Keratinocyte (primary cell): ENCODE measurements at regions not wholly inside any gene's neighbourhood (a gene's known extent, or its start where the extent isn't known, plus 50 kb on each side); places are given as distances from the start of the nearest gene placed in this dataset.

Experiments
- DNase-seq: peaks from one replicate; pipeline ENCODE4 v3.0.0-alpha.2; 2011; ENCODE audit warnings: low read depth, missing footprints, low spot score
- FAIRE-seq: peaks from 2 replicates; lab custom pipeline; 2011; peaks lifted over from hg19 to GRCh38; lab: Jason Lieb, UNC
- H2AFZ ChIP-seq: 2 replicates; pipeline ENCODE4 v1.6.0; 2012; ENCODE audit warnings: low read length, control low read depth, inconsistent platforms; ENCODE audit not compliant: control insufficient read depth
- H3K27ac ChIP-seq: 2 replicates; pipeline ENCODE4 v1.5.1; 2011; ENCODE audit warnings: low read length; ENCODE audit not compliant: control insufficient read depth, insufficient read depth
- H3K27me3 ChIP-seq: 3 replicates; pipeline ENCODE4 v1.6.0; 2011; ENCODE audit warnings: low read length; ENCODE audit not compliant: control insufficient read depth, insufficient read depth; ENCODE audit errors: extremely low read depth
- H3K36me3 ChIP-seq, 2 experiments: 2 replicates in 1 of 2; 3 replicates in 1 of 2; pipeline ENCODE4 v1.5.1; 2011; ENCODE audit warnings: low read length in 2 of 2, mild to moderate bottlenecking in 1 of 2; ENCODE audit not compliant: control insufficient read depth in 2 of 2, insufficient read depth in 2 of 2; ENCODE audit errors: extremely low read depth in 1 of 2
- H3K4me1 ChIP-seq: 3 replicates; pipeline ENCODE4 v1.5.1; 2011; ENCODE audit warnings: low read length; ENCODE audit not compliant: control insufficient read depth, insufficient read depth; ENCODE audit errors: extremely low read depth
- H3K4me2 ChIP-seq: 3 replicates; pipeline ENCODE4 v1.6.0; 2011; ENCODE audit warnings: low read depth, low read length; ENCODE audit not compliant: control insufficient read depth, insufficient read depth; ENCODE audit errors: extremely low read depth
- H3K4me3 ChIP-seq, 3 experiments: fragments of 200-600 bp in 1 of 3; sonication (generic) in 1 of 3; 2 replicates in 2 of 3; 3 replicates in 1 of 3; pipeline ENCODE4 v1.5.1; 2011 to 2016; ENCODE audit warnings: low read length in 3 of 3, mild to moderate bottlenecking in 3 of 3, control low read depth in 2 of 3, inconsistent platforms in 1 of 3, low read depth in 1 of 3, mixed read lengths in 1 of 3, mixed run types in 1 of 3, moderate library complexity in 1 of 3; ENCODE audit not compliant: control insufficient read depth in 2 of 3, insufficient read depth in 2 of 3; ENCODE audit errors: extremely low read depth in 1 of 3
- H3K79me2 ChIP-seq: 2 replicates; pipeline ENCODE4 v1.6.0; 2012; ENCODE audit warnings: low read length; ENCODE audit not compliant: control insufficient read depth, insufficient read depth
- H3K9ac ChIP-seq: 3 replicates; pipeline ENCODE4 v1.6.0; 2011; ENCODE audit warnings: low read length; ENCODE audit not compliant: control insufficient read depth, insufficient read depth; ENCODE audit errors: extremely low read depth
- H3K9me1 ChIP-seq: 3 replicates; pipeline ENCODE4 v1.6.0; 2011; ENCODE audit warnings: low read length; ENCODE audit not compliant: control insufficient read depth, insufficient read depth; ENCODE audit errors: extremely low read depth
- H3K9me3 ChIP-seq: 2 replicates; pipeline ENCODE4 v1.5.1; 2012; ENCODE audit warnings: low read depth, low read length; ENCODE audit not compliant: control insufficient read depth
- H4K20me1 ChIP-seq: 3 replicates; pipeline ENCODE4 v1.6.0; 2011; ENCODE audit warnings: low read length; ENCODE audit not compliant: control insufficient read depth, insufficient read depth; ENCODE audit errors: extremely low read depth
- EZH2 ChIP-seq: IDR thresholded peaks from one replicate; pipeline ENCODE4 v1.6.1; 2012; ENCODE audit warnings: inconsistent platforms, mild to moderate bottlenecking, low read length, moderate library complexity
- dilution Hi-C: fragments of 300-500 bp; cut with MboI; formaldehyde crosslinking; loops from one replicate; pipeline ENCODE4 v1.7.0; 2020; ENCODE audit warnings: low sequenced_read_pairs; ENCODE audit not compliant: extremely low pct_ligation_motif_present
- TF ChIP-seq, protein P1 (sequence below), 3 experiments: IDR thresholded peaks in 1 of 3; conservative IDR thresholded peaks in 1 of 3; optimal IDR thresholded peaks in 1 of 3; 2 replicates in 2 of 3; 3 replicates in 1 of 3; pipeline versions ENCODE3 to v1.5.1; 2011; ENCODE audit warnings: low read length in 3 of 3, mild to moderate bottlenecking in 3 of 3, moderate library complexity in 2 of 3, control low read depth in 1 of 3, inconsistent platforms in 1 of 3; ENCODE audit not compliant: insufficient read depth in 2 of 3; ENCODE audit errors: extremely low read depth in 1 of 3

DNA sequence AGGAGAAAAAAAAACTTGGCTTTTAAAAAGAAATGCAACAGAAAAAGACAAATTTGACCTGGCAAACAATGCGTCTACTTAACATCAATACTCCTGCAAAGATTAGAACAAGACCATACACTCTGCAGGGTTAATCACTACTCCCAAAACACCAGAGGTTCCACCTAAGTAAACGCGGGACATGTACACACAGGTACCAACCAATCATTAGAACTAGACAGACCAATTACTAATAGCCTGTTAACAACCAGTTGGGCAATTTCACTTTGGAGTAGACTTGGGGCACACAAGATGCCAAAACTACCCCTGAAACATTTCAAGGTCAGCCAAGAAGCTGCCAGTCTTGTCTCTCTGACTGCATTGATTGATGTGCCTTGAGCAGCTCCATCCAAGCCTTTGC, 125.8 kb downstream of the RRAGC start:
- Histone ChIP-seq H3K4me1 (peaks cover 28% of the 10 kb centered on the region), H3K9me1 (no peaks in the 10 kb centered on the region), H3K9ac (no peak overlapping the region), H3K36me3 (no peaks in the 10 kb centered on the region), H4K20me1 (no peaks in the 10 kb centered on the region), H3K9me3 (no peaks in the 10 kb centered on the region), H3K79me2 (no peaks in the 10 kb centered on the region), H3K4me2 (no peak overlapping the region), H3K27me3 (no peaks in the 10 kb centered on the region), H3K4me3 (no peak overlapping the region), H2AFZ (no peak overlapping the region), H3K27ac (no peak overlapping the region)
- DNase-seq (no peak), FAIRE-seq (peak; percentile 71)
- no peak for TF ChIP-seq EZH2
- TF ChIP-seq, protein P1, sequence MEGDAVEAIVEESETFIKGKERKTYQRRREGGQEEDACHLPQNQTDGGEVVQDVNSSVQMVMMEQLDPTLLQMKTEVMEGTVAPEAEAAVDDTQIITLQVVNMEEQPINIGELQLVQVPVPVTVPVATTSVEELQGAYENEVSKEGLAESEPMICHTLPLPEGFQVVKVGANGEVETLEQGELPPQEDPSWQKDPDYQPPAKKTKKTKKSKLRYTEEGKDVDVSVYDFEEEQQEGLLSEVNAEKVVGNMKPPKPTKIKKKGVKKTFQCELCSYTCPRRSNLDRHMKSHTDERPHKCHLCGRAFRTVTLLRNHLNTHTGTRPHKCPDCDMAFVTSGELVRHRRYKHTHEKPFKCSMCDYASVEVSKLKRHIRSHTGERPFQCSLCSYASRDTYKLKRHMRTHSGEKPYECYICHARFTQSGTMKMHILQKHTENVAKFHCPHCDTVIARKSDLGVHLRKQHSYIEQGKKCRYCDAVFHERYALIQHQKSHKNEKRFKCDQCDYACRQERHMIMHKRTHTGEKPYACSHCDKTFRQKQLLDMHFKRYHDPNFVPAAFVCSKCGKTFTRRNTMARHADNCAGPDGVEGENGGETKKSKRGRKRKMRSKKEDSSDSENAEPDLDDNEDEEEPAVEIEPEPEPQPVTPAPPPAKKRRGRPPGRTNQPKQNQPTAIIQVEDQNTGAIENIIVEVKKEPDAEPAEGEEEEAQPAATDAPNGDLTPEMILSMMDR (optimal IDR thresholded peaks at IDR 0.05 in 1 of 3, IDR thresholded peaks at IDR 0.05 in 1 of 3, conservative IDR thresholded peaks at IDR 0.05 in 1 of 3; ENCODE audit: extremely low read depth in 1 of 3, insufficient read depth in 2 of 3, low read length in 3 of 3): no peak
- dilution Hi-C loops: no loop called here

DNA sequence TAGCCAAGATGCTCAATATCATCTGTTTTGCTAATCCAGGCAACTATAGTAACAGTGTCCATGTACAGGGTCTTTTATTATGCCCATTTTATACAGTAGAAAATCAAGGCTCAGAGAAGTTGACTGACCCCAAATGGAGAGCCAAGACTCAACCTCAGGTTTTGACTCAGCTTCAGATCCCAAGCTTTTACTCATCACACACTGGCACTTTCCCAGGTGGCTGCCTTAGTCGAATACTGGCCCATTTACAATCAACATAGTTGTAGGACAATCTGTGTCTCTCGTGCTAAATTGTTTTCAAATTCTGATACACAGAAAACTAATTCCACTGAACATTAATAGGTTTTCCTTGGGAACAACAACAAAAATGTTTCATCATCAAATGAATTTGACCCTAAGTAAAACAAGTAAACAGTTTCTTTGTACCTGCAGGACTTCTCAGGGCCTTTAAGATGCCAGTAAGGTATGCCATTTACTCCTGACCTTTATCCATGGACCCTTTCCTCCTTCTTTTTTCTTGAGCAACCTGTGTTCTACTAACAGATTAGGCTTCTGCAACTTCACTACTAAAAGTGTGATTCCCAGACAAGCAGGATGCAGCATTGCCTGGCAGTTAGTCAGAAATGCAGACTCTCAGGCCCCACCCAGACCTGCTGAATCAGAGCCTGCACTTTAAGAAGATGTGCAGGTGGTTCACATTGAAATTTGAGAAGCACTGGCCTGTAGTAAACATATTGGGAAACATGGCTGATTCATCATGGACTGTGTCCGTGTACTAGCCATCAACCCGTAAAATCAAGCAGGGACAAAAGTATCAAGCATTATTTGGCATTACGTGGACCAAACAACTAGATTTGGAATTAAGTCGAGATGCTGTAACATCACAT, 128.8 kb downstream of the RRAGC start:
- Histone ChIP-seq H3K27ac (no peak overlapping the region), H3K9me1 (no peaks in the 10 kb centered on the region), H4K20me1 (no peaks in the 10 kb centered on the region), H3K27me3 (no peaks in the 10 kb centered on the region), H3K9ac (no peak overlapping the region), H3K4me1 (peaks cover 23% of the 10 kb centered on the region), H3K4me3 (no peak overlapping the region), H3K79me2 (no peaks in the 10 kb centered on the region), H2AFZ (no peak overlapping the region), H3K9me3 (no peaks in the 10 kb centered on the region), H3K36me3 (no peaks in the 10 kb centered on the region), H3K4me2 (peak overlapping the region; percentile 18)
- FAIRE-seq: peak; percentile 48
- dilution Hi-C loops: no loop called here
- no peak for DNase-seq
- TF ChIP-seq EZH2: no peak
- TF ChIP-seq, protein P1 (optimal IDR thresholded peaks at IDR 0.05 in 1 of 3, IDR thresholded peaks at IDR 0.05 in 1 of 3, conservative IDR thresholded peaks at IDR 0.05 in 1 of 3; ENCODE audit: extremely low read depth in 1 of 3, insufficient read depth in 2 of 3, low read length in 3 of 3): no peak
